MG63 (cell line): ENCODE measurements at regions not wholly inside any gene's neighbourhood (a gene's known extent, or its start where the extent isn't known, plus 50 kb on each side); places are given as distances from the start of the nearest gene placed in this dataset.

ENCODE experiments used
- DNase-seq: peaks from one replicate; pipeline ENCODE4 v3.0.0-alpha.2; 2020
- H3K27me3 ChIP-seq: fragments of 250-450 bp; sonication (Bioruptor Pico); 2 replicates; pipeline ENCODE4 v1.5.1; 2020; ENCODE audit warnings: mild to moderate bottlenecking, moderate library complexity
- H3K36me3 ChIP-seq: fragments of 250-450 bp; sonication (Bioruptor Pico); 2 replicates; pipeline ENCODE4 v1.5.1; 2020; ENCODE audit warnings: mild to moderate bottlenecking, moderate library complexity
- H3K4me3 ChIP-seq: fragments of 250-450 bp; sonication (Bioruptor Pico); 2 replicates; pipeline ENCODE4 v1.5.1; 2020; ENCODE audit warnings: mild to moderate bottlenecking, moderate library complexity
- H3K9me3 ChIP-seq: fragments of 250-450 bp; sonication (Bioruptor Pico); 2 replicates; pipeline ENCODE4 v1.5.1; 2020; ENCODE audit warnings: mild to moderate bottlenecking, moderate library complexity

GRCh38 chr3:147843331-147843730 is 434.2 kb downstream of the ZIC1 start:
- Histone ChIP-seq H3K9me3 (no peaks in the 10 kb centered on the region; the same call in 1 of the 2 replicates), H3K36me3 (no peaks in the 10 kb centered on the region), H3K27me3 (no peaks in the 10 kb centered on the region), H3K4me3 (no peak overlapping the region)
- no peak for DNase-seq

GRCh38 chr3:147846293-147846692 is 437.1 kb downstream of the ZIC1 start:
- DNase-seq, result no peak
- Histone ChIP-seq H3K27me3 (no peaks in the 10 kb centered on the region), H3K4me3 (no peak overlapping the region), H3K36me3 (no peaks in the 10 kb centered on the region), H3K9me3 (no peaks in the 10 kb centered on the region; the same call in 1 of the 2 replicates)

GRCh38 chr3:147846854-147847478 is 437.8 kb downstream of the ZIC1 start:
- Histone ChIP-seq H3K9me3 (no peaks in the 10 kb centered on the region; the same call in 1 of the 2 replicates), H3K36me3 (no peaks in the 10 kb centered on the region), H3K27me3 (no peaks in the 10 kb centered on the region), H3K4me3 (no peak overlapping the region)
- no peak for DNase-seq

- Histone ChIP-seq H3K4me3 (no peak overlapping the region), H3K9me3 (no peaks in the 10 kb centered on the region), H3K36me3 (no peaks in the 10 kb centered on the region), H3K27me3 (no peaks in the 10 kb centered on the region)
- DNase-seq, result no peak
These were observed 441.9 kb downstream of the ZIC1 start for GRCh38 chr3:147851062-147851461.

- peaks cover 2% of the 10 kb centered on the region; the same call in 1 of the 2 replicates for H3K9me3 ChIP-seq
- no peak overlapping the region for H3K4me3 ChIP-seq
- DNase-seq, result no peak
- H3K36me3 ChIP-seq, result no peaks in the 10 kb centered on the region
- no peaks in the 10 kb centered on the region for H3K27me3 ChIP-seq
These were observed 445.4 kb downstream of the ZIC1 start for GRCh38 chr3:147854542-147854941.

- H3K36me3 ChIP-seq, result no peaks in the 10 kb centered on the region
- H3K9me3 ChIP-seq, result peaks cover 26% of the 10 kb centered on the region
- DNase-seq, result no peak
- H3K4me3 ChIP-seq, result no peak overlapping the region
- H3K27me3 ChIP-seq, result no peaks in the 10 kb centered on the region
These were observed 455.7 kb downstream of the ZIC1 start for GRCh38 chr3:147864754-147865354.

- DNase-seq, result no peak
- Histone ChIP-seq H3K36me3 (no peaks in the 10 kb centered on the region), H3K4me3 (no peak overlapping the region), H3K9me3 (peaks cover 25% of the 10 kb centered on the region), H3K27me3 (no peaks in the 10 kb centered on the region)
These were observed 457.4 kb downstream of the ZIC1 start for GRCh38 chr3:147866561-147866960.

GRCh38 chr3:147872568-147872967 is 463.4 kb downstream of the ZIC1 start:
- Histone ChIP-seq H3K36me3 (no peaks in the 10 kb centered on the region), H3K4me3 (no peak overlapping the region)
- no peak for DNase-seq

GRCh38 chr3:147875498-147875897 is 466.3 kb downstream of the ZIC1 start:
- no peaks in the 10 kb centered on the region for H3K27me3 ChIP-seq
- no peak for DNase-seq
- no peak overlapping the region for H3K4me3 ChIP-seq
- no peaks in the 10 kb centered on the region for H3K36me3 ChIP-seq
- peaks cover 4% of the 10 kb centered on the region; the same call in 1 of the 2 replicates for H3K9me3 ChIP-seq

More at GRCh38 chr3:147872568-147872967, 463.4 kb downstream of the ZIC1 start:
- peaks cover 7% of the 10 kb centered on the region for H3K9me3 ChIP-seq
- H3K27me3 ChIP-seq, result no peaks in the 10 kb centered on the region

GRCh38 chr3:147881933-147882332 is 472.8 kb downstream of the ZIC1 start:
- no peak for DNase-seq

GRCh38 chr3:147886879-147887278 is 477.7 kb downstream of the ZIC1 start:
- Histone ChIP-seq H3K9me3 (peaks cover 12% of the 10 kb centered on the region), H3K27me3 (no peaks in the 10 kb centered on the region), H3K4me3 (no peak overlapping the region), H3K36me3 (no peaks in the 10 kb centered on the region)
- DNase-seq, result no peak

More at GRCh38 chr3:147881933-147882332, 472.8 kb downstream of the ZIC1 start:
- Histone ChIP-seq H3K27me3 (no peaks in the 10 kb centered on the region), H3K4me3 (no peak overlapping the region), H3K9me3 (peaks cover 22% of the 10 kb centered on the region), H3K36me3 (no peaks in the 10 kb centered on the region)

- Histone ChIP-seq H3K4me3 (no peak overlapping the region), H3K36me3 (no peaks in the 10 kb centered on the region), H3K9me3 (peaks cover 4% of the 10 kb centered on the region), H3K27me3 (no peaks in the 10 kb centered on the region)
- DNase-seq, result no peak
These were observed 478.6 kb downstream of the ZIC1 start for GRCh38 chr3:147887797-147888196.

- Histone ChIP-seq H3K9me3 (no peaks in the 10 kb centered on the region; the same call in 1 of the 2 replicates), H3K27me3 (no peaks in the 10 kb centered on the region), H3K36me3 (no peaks in the 10 kb centered on the region), H3K4me3 (no peak overlapping the region)
- DNase-seq, result no peak
These were observed 480.9 kb downstream of the ZIC1 start for GRCh38 chr3:147890114-147890513.

GRCh38 chr3:147895509-147895908 is 486.3 kb downstream of the ZIC1 start:
- H3K36me3 ChIP-seq, result no peaks in the 10 kb centered on the region
- DNase-seq, result no peak
- H3K4me3 ChIP-seq, result no peak overlapping the region
- peaks cover 2% of the 10 kb centered on the region; the same call in 1 of the 2 replicates for H3K9me3 ChIP-seq
- H3K27me3 ChIP-seq, result no peaks in the 10 kb centered on the region

- Histone ChIP-seq H3K36me3 (no peaks in the 10 kb centered on the region), H3K9me3 (peaks cover 9% of the 10 kb centered on the region), H3K27me3 (no peaks in the 10 kb centered on the region), H3K4me3 (no peak overlapping the region)
- no peak for DNase-seq
These were observed 491.7 kb downstream of the ZIC1 start for GRCh38 chr3:147900851-147901250.

GRCh38 chr3:147903026-147903425 is 493.9 kb downstream of the ZIC1 start:
- Histone ChIP-seq H3K27me3 (no peaks in the 10 kb centered on the region), H3K9me3 (peaks cover 9% of the 10 kb centered on the region), H3K36me3 (no peaks in the 10 kb centered on the region), H3K4me3 (no peak overlapping the region)
- no peak for DNase-seq

GRCh38 chr3:147904421-147904820 is 495.3 kb downstream of the ZIC1 start:
- Histone ChIP-seq H3K9me3 (peaks cover 9% of the 10 kb centered on the region), H3K4me3 (no peak overlapping the region), H3K36me3 (no peaks in the 10 kb centered on the region), H3K27me3 (no peaks in the 10 kb centered on the region)
- DNase-seq, result peak; percentile 4

GRCh38 chr3:147906285-147906684 is 497.1 kb downstream of the ZIC1 start:
- no peak overlapping the region for H3K4me3 ChIP-seq
- no peaks in the 10 kb centered on the region for H3K27me3 ChIP-seq
- DNase-seq, result no peak
- no peaks in the 10 kb centered on the region; the same call in 1 of the 2 replicates for H3K9me3 ChIP-seq
- H3K36me3 ChIP-seq, result no peaks in the 10 kb centered on the region
